Esophagus (tissue), 2 donors: ENCODE measurements at regions not wholly inside any gene's neighbourhood (a gene's known extent, or its start where the extent isn't known, plus 50 kb on each side); places are given as distances from the start of the nearest gene placed in this dataset.
"Not testable (repeated sequence)": the region's sequence is repeated elsewhere in the genome, so short reads cannot be mapped to it uniquely, and the experiment has no call there.

Experiments
- H3K27ac ChIP-seq, 2 donors: one replicate each; pipeline ENCODE4 v1.5.1; 2013; ENCODE audit warnings: low read depth in 2 of 2, mild to moderate bottlenecking in 2 of 2, inconsistent platforms in 1 of 2, low read length in 1 of 2, moderate library complexity in 1 of 2
- H3K27me3 ChIP-seq, 2 donors: one replicate each; pipeline ENCODE4 v1.6.1; 2013; ENCODE audit warnings: low read length in 2 of 2, control low read depth in 1 of 2, mild to moderate bottlenecking in 1 of 2; ENCODE audit not compliant: insufficient read depth in 2 of 2, control insufficient read depth in 1 of 2
- H3K36me3 ChIP-seq, 2 donors: one replicate each; pipeline ENCODE4 v1.6.1; 2013; ENCODE audit warnings: low read length in 1 of 2; ENCODE audit not compliant: control insufficient read depth in 2 of 2, insufficient read depth in 2 of 2
- H3K4me1 ChIP-seq, 2 donors: one replicate each; pipeline ENCODE4 v1.6.1; 2013; ENCODE audit warnings: low read length in 1 of 2; ENCODE audit not compliant: control insufficient read depth in 2 of 2, insufficient read depth in 2 of 2
- H3K4me3 ChIP-seq, 2 donors: one replicate each; pipeline ENCODE4 v1.5.1; 2013; ENCODE audit warnings: low read length in 2 of 2, mild to moderate bottlenecking in 2 of 2, low read depth in 1 of 2, moderate library complexity in 1 of 2
- H3K9me3 ChIP-seq, 2 donors: one replicate each; pipeline ENCODE4 v1.6.1; 2013; ENCODE audit warnings: mild to moderate bottlenecking in 2 of 2, low read depth in 1 of 2, low read length in 1 of 2, moderate library complexity in 1 of 2; ENCODE audit not compliant: control insufficient read depth in 2 of 2, insufficient read depth in 1 of 2
- WGBS, 2 donors: extraction: QIAGEN DNeasy Blood & Tissue Kit; methylation state at CpG; one replicate each; pipeline ENCODE4 v1.1.7; 2013; 5-methylcytosine and 5-hydroxymethylcytosine counted together
- donor health status: healthy with polysubstance abuse.
- donor health status: Bipolar disorder and iron deficiency.

- WGBS, 2 donors, result 58 to 74% methylated on average over 2 of the region's 2 CpGs
- H3K27me3 ChIP-seq, H3K27ac ChIP-seq: not testable (repeated sequence)
Observed at GRCh38 chr22:48620460-48620859, 1207.2 kb downstream of the BRD1 start.

GRCh38 chr22:48619721-48620120 is 1208.0 kb downstream of the BRD1 start:
- Histone ChIP-seq H3K4me1 (no peaks in the 10 kb centered on the region), H3K4me3 (no peak overlapping the region), H3K27ac (no peak overlapping the region), H3K27me3 (no peaks in the 10 kb centered on the region), H3K36me3 (no peaks in the 10 kb centered on the region), H3K9me3 (peaks cover 0 to 2% of the 10 kb centered on the region in 2 donors)
- WGBS, 2 donors, result 79 to 82% methylated on average over 20 of the region's 20 CpGs

More at GRCh38 chr22:48620460-48620859, 1207.2 kb downstream of the BRD1 start:
- H3K4me3 ChIP-seq, H3K36me3 ChIP-seq, H3K4me1 ChIP-seq, H3K9me3 ChIP-seq: not testable (repeated sequence)

- Histone ChIP-seq H3K9me3 (peaks cover 0 to 2% of the 10 kb centered on the region in 2 donors), H3K27ac (no peak overlapping the region), H3K27me3 (no peaks in the 10 kb centered on the region), H3K4me3 (no peak overlapping the region), H3K4me1 (no peaks in the 10 kb centered on the region), H3K36me3 (no peaks in the 10 kb centered on the region)
- WGBS, 2 donors, result 78 to 80% methylated on average over 18 of the region's 18 CpGs
Observed at GRCh38 chr22:48618326-48618725, 1209.3 kb downstream of the BRD1 start.

- no peaks in the 10 kb centered on the region for H3K27me3 ChIP-seq
- no peaks in the 10 kb centered on the region for H3K36me3 ChIP-seq
- H3K4me1 ChIP-seq, result no peaks in the 10 kb centered on the region
- H3K27ac ChIP-seq, result no peak overlapping the region
- WGBS, 2 donors, result 84 to 89% methylated on average over 13 of the region's 13 CpGs
- H3K4me3 ChIP-seq, result no peak overlapping the region
- peaks cover 0 to 2% of the 10 kb centered on the region in 2 donors for H3K9me3 ChIP-seq
Observed at GRCh38 chr22:48616656-48617055, 1211.0 kb downstream of the BRD1 start.

- no peak overlapping the region for H3K4me3 ChIP-seq
- H3K27ac ChIP-seq, result no peak overlapping the region
- no peaks in the 10 kb centered on the region for H3K4me1 ChIP-seq
- peaks cover 0 to 3% of the 10 kb centered on the region in 2 donors for H3K9me3 ChIP-seq
- WGBS, 2 donors, result 79 to 81% methylated on average over 22 of the region's 22 CpGs
- no peaks in the 10 kb centered on the region for H3K27me3 ChIP-seq
- no peaks in the 10 kb centered on the region for H3K36me3 ChIP-seq
Observed at GRCh38 chr22:48615171-48616008, 1212.3 kb downstream of the BRD1 start.

- Histone ChIP-seq H3K9me3 (peaks cover 0 to 3% of the 10 kb centered on the region in 2 donors), H3K27ac (no peak overlapping the region), H3K27me3 (no peaks in the 10 kb centered on the region), H3K4me1 (no peaks in the 10 kb centered on the region), H3K36me3 (no peaks in the 10 kb centered on the region), H3K4me3 (no peak overlapping the region)
- 86 to 88% methylated on average over 32 of the region's 32 CpGs for WGBS, 2 donors
Observed at GRCh38 chr22:48613566-48614200, 1214.0 kb downstream of the BRD1 start.

GRCh38 chr22:48612077-48612995 is 1215.3 kb downstream of the BRD1 start:
- Histone ChIP-seq H3K36me3 (no peaks in the 10 kb centered on the region), H3K27me3 (no peaks in the 10 kb centered on the region), H3K4me3 (no peak overlapping the region), H3K9me3 (peaks cover 0 to 3% of the 10 kb centered on the region in 2 donors), H3K4me1 (no peaks in the 10 kb centered on the region), H3K27ac (no peak overlapping the region)
- WGBS, 2 donors, result 80 to 82% methylated on average over 33 of the region's 33 CpGs

- Histone ChIP-seq H3K27ac (no peak overlapping the region), H3K4me3 (no peak overlapping the region), H3K9me3 (peaks cover 0 to 3% of the 10 kb centered on the region in 2 donors), H3K36me3 (no peaks in the 10 kb centered on the region), H3K4me1 (no peaks in the 10 kb centered on the region), H3K27me3 (no peaks in the 10 kb centered on the region)
- WGBS, 2 donors, result 89% methylated on average over 22 of the region's 22 CpGs
Observed at GRCh38 chr22:48609279-48609865, 1218.3 kb downstream of the BRD1 start.
